ENCODE measurements at regions not wholly inside any gene's neighbourhood (a gene's known extent, or its start where the extent isn't known, plus 50 kb on each side); places are given as distances from the start of the nearest gene placed in this dataset.

DNA sequence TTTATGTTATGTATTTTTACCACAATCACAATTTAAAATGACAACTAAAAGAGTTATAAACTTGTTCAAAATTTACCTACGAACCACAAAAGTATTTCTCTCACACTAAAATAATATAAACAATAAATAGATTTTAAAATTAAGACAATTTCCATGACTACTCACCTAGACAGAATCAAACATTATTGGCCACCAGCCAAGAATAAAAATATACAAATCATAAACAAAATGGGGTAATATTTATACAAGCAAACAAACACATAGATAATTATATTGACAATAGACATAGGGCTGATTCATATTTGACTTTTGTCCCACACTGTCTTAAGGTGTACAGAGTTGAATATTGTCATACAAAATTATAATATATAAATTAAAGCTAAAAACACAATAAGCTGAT lies 119.6 kb upstream of the ZNF92 start:
- TF ChIP-seq GLIS3 (CRISPR knock-in tag; IDR thresholded peaks at IDR 0.05) (no peak), ZC3H10 (CRISPR knock-in tag; IDR thresholded peaks at IDR 0.05) (no peak), ARNTL (CRISPR knock-in tag; IDR thresholded peaks at IDR 0.05; ENCODE audit: borderline replicate concordance, low read depth) (no peak), ZNF70 (CRISPR knock-in tag; IDR thresholded peaks at IDR 0.05) (no peak)
- ATAC-seq, result no peak

DNA sequence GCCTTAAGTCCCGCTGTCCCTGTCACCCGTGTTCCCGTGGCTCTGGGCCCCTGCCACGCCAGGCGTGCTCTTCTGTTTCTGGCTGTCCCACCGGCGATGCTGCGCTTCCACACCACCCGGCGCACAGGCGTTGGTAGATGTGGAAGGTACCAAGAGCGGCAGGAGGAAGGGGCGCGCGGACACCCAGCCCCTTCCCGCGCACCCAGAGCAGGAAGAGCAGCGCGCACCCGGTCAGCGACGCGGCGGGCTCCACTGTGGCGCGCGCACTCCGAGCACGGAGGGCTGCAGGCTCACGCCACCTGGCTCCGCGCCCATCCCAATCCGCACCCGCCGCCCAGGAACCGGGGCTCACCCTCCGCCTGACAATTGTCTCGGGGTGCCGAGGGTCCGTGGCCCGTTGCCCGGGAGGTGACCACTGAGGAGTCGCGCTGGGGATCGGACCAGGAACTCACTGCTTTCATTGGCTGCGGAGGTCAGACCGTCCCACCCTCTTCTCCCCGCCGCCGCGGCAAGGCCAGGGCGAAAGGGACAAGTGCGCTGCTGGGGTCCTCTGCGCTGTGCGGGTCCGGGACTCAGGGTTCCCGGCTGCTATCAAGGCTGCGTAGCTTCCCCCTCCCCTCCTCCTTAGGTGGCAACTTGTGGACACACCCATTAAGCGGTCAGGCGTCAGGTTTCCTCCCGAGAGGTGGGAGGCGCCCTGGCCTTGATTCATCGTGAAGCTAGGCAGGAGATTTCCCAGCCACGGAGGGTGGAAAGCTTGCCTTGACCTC lies 121.6 kb upstream of the ZNF92 start:
- peak; percentile 97 for ATAC-seq
- TF ChIP-seq TSHZ2 (CRISPR knock-in tag; IDR thresholded peaks at IDR 0.05) (peak; percentile 30; the same call in 1 of the 2 replicates), ARNTL (CRISPR knock-in tag; IDR thresholded peaks at IDR 0.05; ENCODE audit: borderline replicate concordance, low read depth) (0 out of 2 replicates have a peak, but pooled peaks have one; percentile 20), ZFP3 (CRISPR knock-in tag; IDR thresholded peaks at IDR 0.05) (no peak), TCF4 (CRISPR knock-in tag; IDR thresholded peaks at IDR 0.05; ENCODE audit: borderline replicate concordance) (peak; percentile 24; the same call in 1 of the 2 replicates)

- TF ChIP-seq RARB (CRISPR knock-in tag; IDR thresholded peaks at IDR 0.05), result no peak
- TF ChIP-seq GLIS3 (CRISPR knock-in tag; IDR thresholded peaks at IDR 0.05), result no peak
- no peak for TF ChIP-seq PATZ1 (CRISPR knock-in tag; IDR thresholded peaks at IDR 0.05; ENCODE audit: borderline replicate concordance)
- TF ChIP-seq ARNTL (CRISPR knock-in tag; IDR thresholded peaks at IDR 0.05; ENCODE audit: borderline replicate concordance, low read depth), result no peak
- no peak for TF ChIP-seq CSRNP3 (CRISPR knock-in tag; IDR thresholded peaks at IDR 0.05)
- no peak for TF ChIP-seq CREB5 (CRISPR knock-in tag; IDR thresholded peaks at IDR 0.05; ENCODE audit: low read depth)
- TF ChIP-seq ESRRG (CRISPR knock-in tag; IDR thresholded peaks at IDR 0.05), result no peak
- TF ChIP-seq ZFP3 (CRISPR knock-in tag; IDR thresholded peaks at IDR 0.05), result no peak
- no peak for TF ChIP-seq CSDC2 (CRISPR knock-in tag; IDR thresholded peaks at IDR 0.05)
- TF ChIP-seq ZNF8 (CRISPR knock-in tag; IDR thresholded peaks at IDR 0.05), result no peak
- TF ChIP-seq, protein P1, sequence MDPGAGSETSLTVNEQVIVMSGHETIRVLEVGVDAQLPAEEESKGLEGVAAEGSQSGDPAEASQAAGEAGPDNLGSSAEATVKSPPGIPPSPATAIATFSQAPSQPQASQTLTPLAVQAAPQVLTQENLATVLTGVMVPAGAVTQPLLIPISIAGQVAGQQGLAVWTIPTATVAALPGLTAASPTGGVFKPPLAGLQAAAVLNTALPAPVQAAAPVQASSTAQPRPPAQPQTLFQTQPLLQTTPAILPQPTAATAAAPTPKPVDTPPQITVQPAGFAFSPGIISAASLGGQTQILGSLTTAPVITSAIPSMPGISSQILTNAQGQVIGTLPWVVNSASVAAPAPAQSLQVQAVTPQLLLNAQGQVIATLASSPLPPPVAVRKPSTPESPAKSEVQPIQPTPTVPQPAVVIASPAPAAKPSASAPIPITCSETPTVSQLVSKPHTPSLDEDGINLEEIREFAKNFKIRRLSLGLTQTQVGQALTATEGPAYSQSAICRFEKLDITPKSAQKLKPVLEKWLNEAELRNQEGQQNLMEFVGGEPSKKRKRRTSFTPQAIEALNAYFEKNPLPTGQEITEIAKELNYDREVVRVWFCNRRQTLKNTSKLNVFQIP (CRISPR knock-in tag; IDR thresholded peaks at IDR 0.05; ENCODE audit: borderline replicate concordance, low read depth), result no peak
- TF ChIP-seq TSHZ2 (CRISPR knock-in tag; IDR thresholded peaks at IDR 0.05), result no peak
- no peak for TF ChIP-seq ZFP30 (CRISPR knock-in tag; IDR thresholded peaks at IDR 0.05)
- no peak for TF ChIP-seq PPARA (CRISPR knock-in tag; IDR thresholded peaks at IDR 0.05; ENCODE audit: borderline replicate concordance)
- no peak for TF ChIP-seq ZNF565 (CRISPR knock-in tag; conservative IDR thresholded peaks at IDR 0.05; ENCODE audit: low read depth)
- no peak for TF ChIP-seq SNAI2 (CRISPR knock-in tag; IDR thresholded peaks at IDR 0.05)
- no peak for TF ChIP-seq ZNF70 (CRISPR knock-in tag; IDR thresholded peaks at IDR 0.05)
- ATAC-seq, result no peak
Measured at GRCh38 chr7:65250697-65251395, 122.8 kb upstream of the ZNF92 start.

Data from SK-N-SH treated with all-trans-retinoic acid at 6 μM for 48 hours (cell line).